HEK293T (cell line): ENCODE measurements at regions not wholly inside any gene's neighbourhood (a gene's known extent, or its start where the extent isn't known, plus 50 kb on each side); places are given as distances from the start of the nearest gene placed in this dataset.

Experiments used
- FOXK2 ChIP-seq: fragments of 450-650 bp; IDR thresholded peaks from 2 replicates; pipeline ENCODE4 v1.6.1; 2016; ENCODE audit warnings: mild to moderate bottlenecking
- FOXM1 ChIP-seq: fragments of 450-650 bp; IDR thresholded peaks from 2 replicates; pipeline ENCODE4 v1.6.1; 2017; ENCODE audit warnings: mild to moderate bottlenecking, borderline replicate concordance
- HDGF ChIP-seq: fragments of 450-650 bp; IDR thresholded peaks from 2 replicates; pipeline ENCODE4 v1.6.1; 2017; ENCODE audit warnings: antibody characterized with exemption, borderline replicate concordance
- SP1 ChIP-seq: fragments of 450-650 bp; IDR thresholded peaks from 2 replicates; pipeline ENCODE4 v1.6.1; 2017
- TARDBP ChIP-seq: fragments of 450-650 bp; IDR thresholded peaks from 2 replicates; pipeline ENCODE4 v1.6.1; 2016

GRCh38 chr1:157252473-157252872 is 114.3 kb upstream of the ETV3 start:
- TF ChIP-seq HDGF (no peak), SP1 (no peak), FOXK2 (no peak), FOXM1 (no peak), TARDBP (no peak)
